Activated naive CD4-positive, alpha-beta T cell treated with Interleukin-2 at 50 U/mL for 16 hours (primary cell): ENCODE measurements at regions not wholly inside any gene's neighbourhood (a gene's known extent, or its start where the extent isn't known, plus 50 kb on each side); places are given as distances from the start of the nearest gene placed in this dataset.
"Not testable (repeated sequence)": the region's sequence is repeated elsewhere in the genome, so short reads cannot be mapped to it uniquely, and the experiment has no call there.

Source experiments
- DNase-seq: peaks from one replicate; pipeline ENCODE4 v3.0.0-alpha.2; 2020

- DNase-seq = no peak
Measured at GRCh38 chr9:129544761-129545160, 76.1 kb downstream of the C9orf50 start.

GRCh38 chr9:129542741-129543140 lies 78.2 kb downstream of the C9orf50 start:
- no peak for DNase-seq

- DNase-seq = no peak
Measured at GRCh38 chr9:129541270-129541669, 79.6 kb downstream of the C9orf50 start.

- DNase-seq = no peak
Measured at GRCh38 chr9:129539446-129539845, 81.5 kb downstream of the C9orf50 start.

GRCh38 chr9:129531860-129532402 lies 89.0 kb downstream of the C9orf50 start:
- not testable (repeated sequence) for DNase-seq

- not testable (repeated sequence) for DNase-seq
Measured at GRCh38 chr9:129527955-129528354, 92.9 kb downstream of the C9orf50 start.

GRCh38 chr9:129525656-129526196 lies 95.2 kb downstream of the C9orf50 start:
- no peak for DNase-seq

GRCh38 chr9:129524582-129525270 lies 96.2 kb downstream of the C9orf50 start:
- no peak for DNase-seq

- no peak for DNase-seq
Measured at GRCh38 chr9:129523943-129524581, 96.8 kb downstream of the C9orf50 start.

GRCh38 chr9:129522351-129522750 lies 98.5 kb downstream of the C9orf50 start:
- DNase-seq = no peak

- DNase-seq = no peak
Measured at GRCh38 chr9:129520082-129520481, 100.8 kb downstream of the C9orf50 start.

- no peak for DNase-seq
Measured at GRCh38 chr9:129518074-129518473, 102.8 kb downstream of the C9orf50 start.

GRCh38 chr9:129517006-129517405 lies 103.9 kb downstream of the C9orf50 start:
- DNase-seq = no peak

GRCh38 chr9:129514891-129515290 lies 106.0 kb downstream of the C9orf50 start:
- DNase-seq = no peak

GRCh38 chr9:129514497-129514867 lies 106.4 kb downstream of the C9orf50 start:
- no peak for DNase-seq

- no peak for DNase-seq
Measured at GRCh38 chr9:129513856-129514496, 106.9 kb downstream of the C9orf50 start.

GRCh38 chr9:129513282-129513681 lies 107.6 kb downstream of the C9orf50 start:
- no peak for DNase-seq

GRCh38 chr9:129511285-129511900 lies 109.5 kb downstream of the C9orf50 start:
- no peak for DNase-seq

GRCh38 chr9:129509533-129509928 lies 111.4 kb downstream of the C9orf50 start:
- DNase-seq = no peak

- no peak for DNase-seq
Measured at GRCh38 chr9:129507805-129508204, 113.1 kb downstream of the C9orf50 start.

GRCh38 chr9:129506892-129507291 lies 114.0 kb downstream of the C9orf50 start:
- DNase-seq = no peak

- no peak for DNase-seq
Measured at GRCh38 chr9:129506041-129506440, 114.9 kb downstream of the C9orf50 start.

GRCh38 chr9:129505270-129505902 lies 115.5 kb downstream of the C9orf50 start:
- no peak for DNase-seq
